Stimulated activated CD4-positive, alpha-beta T cell treated with anti-CD3 and anti-CD28 coated beads, Interleukin-4, amount 100 ng/mL, for 48 hours (primary cell): ENCODE measurements at regions not wholly inside any gene's neighbourhood (a gene's known extent, or its start where the extent isn't known, plus 50 kb on each side); places are given as distances from the start of the nearest gene placed in this dataset.

Experiments used
- DNase-seq, 2 donors: peaks; one replicate each; pipeline ENCODE4 v3.0.0-alpha.2; 2020; ENCODE audit warnings: low read depth in 2 of 2

GRCh38 chr9:108551030-108551841 lies 304.6 kb downstream of the ACTL7B start:
- no peak for DNase-seq

- no peak for DNase-seq
Observed at GRCh38 chr9:108550106-108550505, 305.7 kb downstream of the ACTL7B start.

GRCh38 chr9:108549184-108549583 lies 306.6 kb downstream of the ACTL7B start:
- DNase-seq: no peak

DNA sequence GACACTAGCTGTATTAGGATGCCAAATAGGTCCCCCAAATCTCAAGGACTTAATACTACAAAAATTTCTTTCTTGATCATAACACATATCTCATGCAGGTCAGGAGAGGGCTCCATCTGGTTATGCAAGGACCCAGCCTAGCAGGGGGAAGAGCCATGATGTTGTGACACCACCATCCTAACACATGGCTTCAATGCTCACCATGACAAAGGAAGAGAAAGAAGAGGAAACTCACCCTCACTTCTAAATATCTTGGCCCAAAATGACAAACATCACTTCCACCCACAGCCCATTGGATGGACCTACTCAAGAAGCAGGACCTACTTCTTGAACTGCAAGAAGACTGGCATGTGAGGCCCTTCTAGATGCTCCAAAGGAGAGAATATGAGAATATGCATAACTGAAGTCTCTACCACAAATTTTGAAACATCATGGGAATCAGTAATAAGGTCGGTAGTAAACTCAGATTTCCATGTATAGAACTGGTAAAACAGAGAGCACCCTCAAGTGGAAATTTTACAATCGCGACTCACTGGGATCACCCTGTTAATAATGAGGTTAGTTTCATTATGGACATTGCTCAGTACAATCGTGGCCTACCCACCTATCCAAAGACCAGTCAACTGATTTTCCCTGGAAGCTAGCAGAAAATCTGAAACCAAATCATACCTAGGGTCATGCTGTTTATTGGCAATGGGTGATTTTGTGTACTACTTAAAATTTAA lies 308.2 kb downstream of the ACTL7B start:
- no peak for DNase-seq

DNA sequence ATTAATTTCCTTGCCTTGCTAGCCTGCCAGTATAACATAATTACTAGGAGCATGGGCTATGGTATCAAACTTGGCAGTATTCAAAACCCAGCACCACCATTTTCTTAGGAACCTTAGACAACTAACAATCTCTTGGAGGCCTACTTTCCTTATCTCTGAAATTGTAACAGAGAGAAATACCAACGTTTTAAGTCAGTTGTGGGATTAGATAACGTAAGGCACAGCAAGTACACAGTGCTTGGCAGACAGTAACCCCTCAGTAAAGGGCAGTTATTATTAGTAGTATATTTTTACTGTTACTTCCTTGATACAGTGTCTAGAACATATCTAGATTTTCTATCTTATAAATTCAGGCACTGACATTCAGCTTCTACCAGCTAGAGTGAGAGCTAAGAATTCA lies 309.6 kb downstream of the ACTL7B start:
- no peak for DNase-seq

GRCh38 chr9:108545436-108545835 lies 310.4 kb downstream of the ACTL7B start:
- DNase-seq: no peak

DNA sequence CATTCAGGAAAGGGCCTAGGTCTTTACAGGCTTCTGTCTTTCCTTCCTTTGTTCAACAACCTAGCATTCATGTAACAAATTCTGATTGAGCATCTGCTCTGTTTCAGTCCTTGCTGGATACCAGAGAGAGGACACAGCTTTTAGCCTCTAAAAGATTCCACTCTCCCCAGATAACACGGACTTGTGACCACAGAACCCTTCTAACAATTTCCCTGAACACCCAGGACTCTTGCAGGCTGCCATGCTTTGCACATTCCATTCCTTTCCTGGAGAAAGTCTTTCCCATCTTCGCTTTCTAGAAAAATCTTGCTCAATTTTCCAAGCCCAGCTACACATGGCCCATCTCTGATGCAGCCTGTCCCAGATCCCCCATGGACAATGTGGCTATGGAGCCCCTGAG lies 310.9 kb downstream of the ACTL7B start:
- DNase-seq: no peak

DNA sequence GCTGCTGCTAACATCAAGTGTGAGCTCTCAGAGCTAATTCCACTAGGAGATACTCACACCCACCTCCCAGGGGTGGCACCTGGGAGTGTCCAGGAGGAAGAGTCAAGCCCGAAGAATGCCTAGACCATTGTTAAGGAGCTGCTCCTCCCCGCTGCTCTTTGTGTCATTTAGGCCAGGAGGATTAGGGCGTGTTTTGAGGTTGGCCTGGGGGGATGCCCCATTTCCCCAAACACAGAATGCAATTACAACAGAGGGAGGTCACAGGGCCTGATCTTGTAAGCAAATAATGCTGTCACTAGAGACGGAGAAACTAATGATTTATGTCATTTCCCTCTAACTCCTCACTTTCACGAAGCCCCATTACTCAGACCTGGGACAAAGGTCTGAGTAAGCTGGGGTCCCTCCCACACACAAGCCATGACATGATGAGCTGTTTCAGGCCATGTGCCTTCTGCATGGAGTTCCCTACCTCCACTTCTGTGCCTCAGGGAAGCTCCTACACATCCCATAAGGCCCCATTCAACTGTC lies 312.5 kb downstream of the ACTL7B start:
- DNase-seq: no peak

- no peak for DNase-seq
Observed at GRCh38 chr9:108537756-108538155, 318.0 kb downstream of the ACTL7B start.

GRCh38 chr9:108536836-108537601 lies 318.8 kb downstream of the ACTL7B start:
- no peak for DNase-seq

DNA sequence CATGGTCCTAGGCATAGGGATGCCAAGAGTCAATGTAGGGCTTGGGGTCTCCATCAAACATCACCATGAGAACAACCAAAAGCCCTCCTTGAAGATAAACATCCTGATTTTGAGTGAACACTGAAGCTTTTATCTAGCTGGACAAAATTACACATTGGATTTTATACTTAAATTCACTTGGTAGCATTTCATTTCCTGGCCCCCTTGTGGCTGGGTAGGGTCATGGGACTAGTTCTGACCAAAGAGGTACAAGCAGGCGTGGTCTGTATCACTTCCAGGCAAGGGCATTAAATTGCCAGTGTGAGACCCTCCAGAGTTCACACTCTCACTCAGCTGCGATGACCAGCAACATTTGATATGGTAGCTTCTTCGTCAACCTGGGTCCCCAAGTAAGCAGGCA lies 320.3 kb downstream of the ACTL7B start:
- no peak for DNase-seq

DNA sequence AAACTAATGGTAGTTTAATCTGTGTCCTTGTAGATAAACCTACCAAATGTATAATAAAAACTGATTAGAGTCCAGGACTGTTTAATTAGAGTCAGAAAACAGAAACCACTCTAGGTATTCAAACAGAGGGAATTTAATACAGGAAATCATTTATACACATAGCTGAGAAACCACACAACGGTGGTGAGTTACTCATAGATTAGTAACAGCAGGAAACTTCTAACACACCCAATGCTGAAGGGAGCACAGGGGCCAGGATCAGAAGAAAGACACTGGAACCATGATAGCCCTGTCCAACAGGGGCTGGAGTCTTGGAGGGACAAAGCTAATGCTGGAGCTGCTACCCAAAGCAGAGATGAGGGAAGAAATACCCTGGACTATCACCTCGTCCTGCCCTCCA lies 321.0 kb downstream of the ACTL7B start:
- no peak for DNase-seq

- DNase-seq: no peak
Observed at GRCh38 chr9:108530141-108530540, 325.6 kb downstream of the ACTL7B start.

- no peak for DNase-seq
Observed at GRCh38 chr9:108528231-108528630, 327.6 kb downstream of the ACTL7B start.

GRCh38 chr9:108526518-108526917 lies 329.3 kb downstream of the ACTL7B start:
- DNase-seq: no peak

DNA sequence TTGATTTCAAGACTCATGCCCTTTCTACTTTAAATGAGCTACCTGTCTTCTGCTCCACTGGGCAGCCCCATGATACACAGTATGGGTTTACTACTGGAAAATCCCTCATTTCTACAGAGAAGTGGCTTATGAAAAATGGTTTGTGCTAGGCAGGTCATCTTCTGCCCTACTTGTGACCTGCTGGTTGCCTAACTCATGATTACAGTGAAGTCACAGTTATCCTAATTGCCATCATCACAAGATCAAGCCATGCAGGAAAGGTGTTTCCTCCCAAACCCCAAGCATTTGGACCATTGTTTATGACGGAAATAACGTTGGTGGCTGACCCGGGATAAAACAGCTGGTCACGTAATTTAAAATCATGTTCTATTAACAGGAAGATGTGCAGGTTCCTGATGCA lies 330.6 kb downstream of the ACTL7B start:
- no peak for DNase-seq

- DNase-seq: no peak
Observed at GRCh38 chr9:108521063-108521590, 334.7 kb downstream of the ACTL7B start.

GRCh38 chr9:108519437-108519836 lies 336.3 kb downstream of the ACTL7B start:
- DNase-seq: no peak

DNA sequence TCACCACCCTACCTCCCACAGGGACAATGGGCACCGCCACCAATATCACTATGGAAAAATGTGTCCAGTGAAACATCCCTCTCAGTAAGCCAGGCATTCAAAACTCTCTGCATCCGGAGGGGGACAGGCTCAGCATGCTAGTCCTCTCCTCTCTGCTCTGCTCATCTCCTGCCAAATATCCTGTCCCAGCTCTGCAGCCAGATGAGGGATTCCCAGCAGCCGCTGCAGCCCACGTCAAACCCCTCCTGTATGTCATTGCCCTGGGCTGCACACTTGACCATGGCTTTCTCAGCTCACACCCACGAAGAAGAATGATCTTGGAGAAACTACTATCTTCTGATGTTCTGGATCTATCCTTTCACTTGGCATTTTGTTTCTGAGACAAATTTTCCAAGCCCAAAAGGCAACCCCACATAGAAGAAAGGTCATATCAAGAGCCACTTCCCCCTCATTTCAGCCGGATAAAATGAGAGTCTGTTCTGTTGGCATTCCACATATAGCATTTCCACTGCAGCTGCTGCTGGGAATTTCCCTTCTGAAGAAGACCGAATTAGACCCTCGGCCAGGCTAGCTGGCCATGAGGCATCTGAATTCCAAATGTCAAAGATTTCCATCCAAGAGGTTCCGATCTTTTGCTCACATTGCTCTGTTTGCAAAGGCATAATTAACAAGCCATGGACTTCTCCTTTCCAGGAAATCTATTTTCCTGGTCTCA lies 338.0 kb downstream of the ACTL7B start:
- no peak for DNase-seq

DNA sequence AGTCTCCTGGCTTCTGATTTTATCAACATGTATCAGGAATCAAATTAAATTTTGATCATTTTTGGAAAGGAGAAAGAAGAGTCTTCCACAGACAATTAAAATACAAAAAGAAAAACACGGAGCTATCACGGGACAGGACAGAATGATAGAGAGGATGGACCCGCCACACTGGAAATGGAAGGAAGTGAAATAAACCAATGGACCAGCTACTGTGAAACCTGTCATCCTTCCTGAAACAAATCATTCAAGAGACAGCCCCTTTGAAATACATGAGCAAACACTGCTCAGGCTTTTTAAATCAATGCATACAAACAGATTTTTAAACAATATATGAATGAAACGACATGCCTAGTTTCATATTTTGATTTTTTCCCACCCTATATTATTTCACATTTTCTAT lies 339.4 kb downstream of the ACTL7B start:
- no peak for DNase-seq

DNA sequence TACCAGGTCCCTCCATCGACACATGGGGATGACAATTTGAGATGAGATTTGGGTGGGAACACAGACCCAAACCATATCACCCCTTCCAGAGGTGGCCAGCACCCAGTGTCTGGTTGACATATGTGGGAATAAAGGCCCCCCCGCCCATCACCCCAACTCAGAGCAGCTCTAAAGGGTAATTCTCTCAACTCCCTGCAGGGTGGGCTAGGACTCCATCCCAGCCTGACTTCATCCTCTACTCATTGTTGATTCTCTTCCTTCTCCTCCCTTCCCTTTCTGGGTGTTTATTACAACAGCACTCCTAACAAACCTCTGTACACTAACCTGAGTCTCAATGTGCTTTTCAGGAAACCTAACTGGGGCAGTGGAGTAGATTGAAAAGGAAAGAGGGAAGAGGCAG lies 339.9 kb downstream of the ACTL7B start:
- DNase-seq: no peak
